Aorta (tissue), 5 donors: ENCODE measurements at regions not wholly inside any gene's neighbourhood (a gene's known extent, or its start where the extent isn't known, plus 50 kb on each side); places are given as distances from the start of the nearest gene placed in this dataset.
A peak's percentile ranks its signal among the peaks of the same experiment; 100 is the strongest.
"Not testable (repeated sequence)": the region's sequence is repeated elsewhere in the genome, so short reads cannot be mapped to it uniquely, and the experiment has no call there.

ENCODE experiments used
- ATAC-seq: fragments of 200-7000 bp; cut with Tn5 transposase; one replicate; pipeline ENCODE4 v1.9.1; 2022; ENCODE audit warnings: moderate library complexity; ENCODE audit not compliant: low FRiP score
- DNase-seq, 2 donors: peaks; one replicate each; pipeline ENCODE4 v3.0.0-alpha.2; 2020
- H3K27ac ChIP-seq, 2 donors: one replicate each; pipeline ENCODE4 v1.5.1; 2013; ENCODE audit warnings: low read length in 2 of 2, mild to moderate bottlenecking in 2 of 2, moderate library complexity in 2 of 2, control low read depth in 1 of 2, inconsistent platforms in 1 of 2, low read depth in 1 of 2
- H3K27me3 ChIP-seq, 2 donors: one replicate each; pipeline ENCODE4 v1.6.1; 2013; ENCODE audit warnings: control low read depth in 1 of 2, low read length in 1 of 2, mild to moderate bottlenecking in 1 of 2, moderate library complexity in 1 of 2; ENCODE audit not compliant: insufficient read depth in 2 of 2, control insufficient read depth in 1 of 2
- H3K36me3 ChIP-seq, 2 donors: one replicate each; pipeline ENCODE4 v1.6.1; 2013; ENCODE audit warnings: control low read depth in 1 of 2, low read length in 1 of 2, mild to moderate bottlenecking in 1 of 2; ENCODE audit not compliant: insufficient read depth in 2 of 2, control insufficient read depth in 1 of 2
- H3K4me1 ChIP-seq, 2 donors: one replicate each; pipeline ENCODE4 v1.6.1; 2013; ENCODE audit warnings: low read length in 2 of 2, control low read depth in 1 of 2, mild to moderate bottlenecking in 1 of 2, moderate library complexity in 1 of 2; ENCODE audit not compliant: insufficient read depth in 2 of 2, control insufficient read depth in 1 of 2
- H3K4me3 ChIP-seq, 2 donors: one replicate each; pipeline ENCODE4 v1.5.1; 2013; ENCODE audit warnings: low read length in 2 of 2, control low read depth in 1 of 2, mild to moderate bottlenecking in 1 of 2
- H3K9me3 ChIP-seq: one replicate; pipeline ENCODE4 v1.6.1; 2013; ENCODE audit warnings: mild to moderate bottlenecking, low read length; ENCODE audit not compliant: control insufficient read depth
- WGBS, 2 donors: extraction: QIAGEN DNeasy Blood & Tissue Kit; methylation state at CpG; one replicate each; pipeline ENCODE4 v1.1.7; 2013; 5-methylcytosine and 5-hydroxymethylcytosine counted together
- intact Hi-C, 2 donors: fragments of 100-400 bp; cut with DNase I; formaldehyde crosslinking; loops; one replicate each; pipeline versions ENCODE4 v1.14.2 to v1.15.0; 2022
- donor health status: healthy with polysubstance abuse.
- donor health status: Bipolar disorder and iron deficiency.
- donor health status: DM: no; HTN: no; CAD: no.
- donor health status: DM: no; HTN: no; CAD: no.
- donor health status: DM: yes; HTN: yes; CAD: no.

DNA sequence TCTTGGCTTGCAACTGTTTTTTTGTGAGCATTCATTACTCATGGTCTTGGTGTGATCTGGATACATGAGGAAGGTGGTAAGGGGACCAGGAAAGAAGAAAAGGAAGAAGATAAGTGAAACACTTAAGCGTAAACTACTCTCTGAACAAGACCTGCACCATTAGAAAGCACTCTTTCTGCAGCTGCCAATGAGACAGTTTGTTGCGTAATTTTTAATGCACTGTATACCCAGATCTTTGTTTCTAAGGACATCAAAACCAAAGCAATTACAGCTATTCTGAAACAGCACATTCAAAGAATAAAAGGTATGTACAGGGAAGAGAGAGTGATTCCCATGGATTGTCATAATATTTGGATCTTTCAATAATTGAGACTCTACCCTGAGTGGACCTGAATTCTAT is 147.4 kb downstream of the BLID start:
- no peak overlapping the region for H3K27ac ChIP-seq
- peaks cover 2% of the 10 kb centered on the region for H3K9me3 ChIP-seq
- no peaks in the 10 kb centered on the region for H3K27me3 ChIP-seq
- WGBS, 2 donors, result 95 to 98% methylated on average over 2 of the region's 2 CpGs
- H3K4me3 ChIP-seq, result no peak overlapping the region
- intact Hi-C loops, result no loop called here
- DNase-seq (no peak), ATAC-seq (no peak)
- no peaks in the 10 kb centered on the region for H3K36me3 ChIP-seq
- no peaks in the 10 kb centered on the region for H3K4me1 ChIP-seq

DNA sequence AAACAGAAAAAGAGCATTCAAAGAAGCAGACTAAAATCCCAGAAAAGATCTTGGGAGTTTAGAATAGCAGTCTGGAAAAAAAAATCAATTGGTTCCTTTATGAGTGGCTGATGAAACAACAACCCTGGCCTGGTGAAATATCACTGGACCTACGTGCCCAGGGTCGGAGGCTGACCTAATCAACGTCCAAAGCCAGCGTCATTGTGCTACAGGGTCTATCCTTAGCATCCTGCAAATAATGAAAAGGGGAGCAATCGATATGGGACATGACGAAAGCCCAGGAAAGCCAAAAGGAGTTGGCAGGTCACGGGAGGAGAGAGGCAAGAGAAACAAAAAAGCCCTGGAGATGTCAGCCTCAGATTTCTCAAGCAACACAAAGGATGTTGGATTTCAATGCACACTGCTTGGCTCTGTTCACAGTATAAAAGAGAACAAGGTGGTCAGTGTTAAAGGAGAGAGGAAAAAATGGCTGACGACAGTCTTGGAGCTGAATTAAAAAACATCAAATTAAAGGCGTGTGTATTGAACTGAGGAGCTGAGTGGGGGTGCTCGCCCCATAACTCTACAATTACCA is 148.8 kb downstream of the BLID start:
- ATAC-seq, result no peak
- intact Hi-C loops, result no loop called here
- no peak overlapping the region for H3K27ac ChIP-seq

DNA sequence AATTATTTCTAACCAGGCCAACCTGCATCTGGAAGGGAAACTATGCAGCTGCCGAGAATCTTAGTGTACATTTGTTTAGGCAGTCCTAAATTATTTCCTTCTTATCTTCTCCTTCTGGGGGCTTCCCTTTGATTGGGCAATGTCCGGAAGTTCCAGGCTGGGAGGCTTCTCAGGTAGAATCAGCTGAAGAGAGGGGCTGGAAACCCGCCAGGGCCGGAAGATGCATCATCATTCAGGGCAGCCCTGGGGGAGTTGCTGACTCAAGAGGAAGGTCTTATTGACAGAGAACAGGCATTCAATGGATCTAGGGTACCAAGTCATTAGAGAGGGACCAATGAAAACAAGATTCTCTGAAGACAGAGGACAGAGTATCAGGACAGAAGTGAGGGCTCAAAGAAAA is 150.7 kb downstream of the BLID start:
- DNase-seq (peak in 1 of 2 donors; percentile 66), ATAC-seq (no peak)
- no peak overlapping the region for H3K4me3 ChIP-seq
- WGBS, 2 donors, result 82% methylated on average over 4 of the region's 4 CpGs
- no peaks in the 10 kb centered on the region for H3K9me3 ChIP-seq
- H3K4me1 ChIP-seq, result no peaks in the 10 kb centered on the region
- H3K27me3 ChIP-seq, result no peaks in the 10 kb centered on the region
- H3K27ac ChIP-seq, result no peak overlapping the region
- H3K36me3 ChIP-seq, result no peaks in the 10 kb centered on the region
- intact Hi-C loops, result no loop called here

More for the DNA sequence above, 148.8 kb downstream of the BLID start:
- DNase-seq, result no peak
- WGBS, 2 donors, result 90 to 92% methylated on average over 10 of the region's 10 CpGs
- no peak overlapping the region for H3K4me3 ChIP-seq
- no peaks in the 10 kb centered on the region for H3K27me3 ChIP-seq
- H3K9me3 ChIP-seq, result no peaks in the 10 kb centered on the region
- no peaks in the 10 kb centered on the region for H3K4me1 ChIP-seq
- H3K36me3 ChIP-seq, result no peaks in the 10 kb centered on the region

DNA sequence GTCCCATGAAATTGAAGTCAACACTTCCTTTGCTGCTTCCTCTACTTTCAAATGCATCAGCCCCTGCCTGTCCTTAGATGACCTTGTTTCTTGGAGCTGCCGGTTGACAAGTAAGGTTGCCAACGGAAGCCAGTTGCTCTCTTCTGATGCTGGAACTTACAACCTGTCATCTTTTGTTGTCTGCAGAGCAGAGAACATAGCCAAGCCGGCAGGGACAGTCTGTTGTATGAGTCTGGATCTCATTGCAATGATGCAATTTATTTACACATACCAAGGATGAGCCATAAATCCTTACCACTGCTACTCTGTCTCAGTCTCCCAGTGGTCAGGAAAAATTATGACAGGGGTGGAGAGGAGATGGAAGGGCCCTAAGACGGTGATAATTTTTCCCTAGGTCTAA is 151.4 kb downstream of the BLID start:
- WGBS, 2 donors, result 63 to 66% methylated on average over 4 of the region's 4 CpGs
- no peak for ATAC-seq
- no peaks in the 10 kb centered on the region for H3K4me1 ChIP-seq
- H3K4me3 ChIP-seq, result no peak overlapping the region
- H3K36me3 ChIP-seq, result no peaks in the 10 kb centered on the region
- no peaks in the 10 kb centered on the region for H3K27me3 ChIP-seq
- no peaks in the 10 kb centered on the region for H3K9me3 ChIP-seq
- intact Hi-C loops, result no loop called here
- DNase-seq, result no peak
- H3K27ac ChIP-seq, result no peak overlapping the region

DNA sequence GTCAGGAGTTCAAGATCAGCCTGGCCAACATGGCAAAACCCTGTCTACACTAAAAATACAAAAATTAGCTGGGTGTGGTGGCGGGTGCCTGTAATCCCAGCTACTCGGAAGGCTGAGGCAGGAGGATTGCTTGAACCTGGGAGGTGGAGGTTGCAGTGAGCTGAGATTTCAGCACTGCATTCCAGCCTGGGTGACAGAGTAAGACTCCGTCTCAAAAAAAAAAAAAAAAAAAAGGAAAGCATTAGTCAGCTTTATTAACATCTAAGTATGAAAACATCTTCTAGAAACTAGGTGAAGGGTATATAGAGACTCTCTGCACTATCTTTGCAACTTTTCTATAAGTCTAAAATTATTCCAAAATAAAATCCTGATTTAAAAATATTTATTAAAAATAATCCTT is 152.2 kb downstream of the BLID start:
- H3K4me1 ChIP-seq, H3K27me3 ChIP-seq, H3K27ac ChIP-seq, DNase-seq, H3K9me3 ChIP-seq, H3K36me3 ChIP-seq, intact Hi-C loops, H3K4me3 ChIP-seq, ATAC-seq: not testable (repeated sequence)
- WGBS, 2 donors, result 73 to 74% methylated on average over 3 of the region's 3 CpGs

DNA sequence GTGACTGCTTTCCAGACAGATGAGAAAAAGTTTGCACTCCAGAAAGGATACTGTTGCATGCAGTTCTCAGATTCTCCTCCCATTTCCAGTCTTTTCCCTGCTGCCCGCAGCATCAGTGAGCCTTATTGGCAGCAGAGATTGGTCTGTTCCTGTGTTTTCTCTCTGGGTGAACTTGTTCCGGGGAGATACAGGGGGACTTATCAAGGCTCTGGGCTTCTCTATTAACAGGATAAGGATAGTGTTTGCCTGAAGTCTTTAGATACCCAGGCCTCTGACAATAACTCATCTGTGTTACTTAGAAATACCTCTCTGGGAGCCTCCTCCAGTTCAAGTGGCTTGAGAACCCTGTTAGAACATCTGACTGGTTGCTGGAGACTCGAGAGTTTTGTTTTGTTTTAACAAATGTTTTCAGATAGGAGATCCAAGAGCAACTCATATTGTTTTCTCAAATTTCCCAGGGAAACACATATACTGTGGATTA is 154.7 kb downstream of the BLID start:
- H3K27ac ChIP-seq, result no peak overlapping the region
- DNase-seq (no peak), ATAC-seq (no peak)
- WGBS, 2 donors, result 5 to 7% methylated on average over 3 of the region's 3 CpGs
- H3K4me3 ChIP-seq, result no peak overlapping the region
- H3K36me3 ChIP-seq, result no peaks in the 10 kb centered on the region
- H3K4me1 ChIP-seq, result peaks cover 0 to 3% of the 10 kb centered on the region in 2 donors
- no peaks in the 10 kb centered on the region for H3K27me3 ChIP-seq
- intact Hi-C loops, result no loop called here
- no peaks in the 10 kb centered on the region for H3K9me3 ChIP-seq

DNA sequence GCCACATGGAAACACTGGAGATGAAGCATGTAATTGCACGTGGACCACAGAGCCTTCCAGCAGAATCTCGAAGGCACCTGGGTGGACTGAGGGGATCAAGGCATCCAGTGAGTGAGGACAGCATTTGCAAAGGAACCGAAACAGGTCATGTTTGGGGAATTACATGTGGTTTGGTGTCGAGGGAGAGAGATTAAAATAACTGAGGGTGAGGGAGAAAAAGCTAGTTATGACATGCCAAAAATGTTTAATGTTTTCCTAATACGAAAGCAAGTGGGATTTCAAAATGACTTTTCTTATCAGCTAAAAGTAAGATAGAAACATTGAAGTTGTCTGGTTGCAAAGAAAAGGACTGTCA is 157.1 kb downstream of the BLID start:
- no peak for DNase-seq
- ATAC-seq, result no peak
- H3K36me3 ChIP-seq, result no peaks in the 10 kb centered on the region
- no peaks in the 10 kb centered on the region for H3K27me3 ChIP-seq
- H3K4me3 ChIP-seq, result peak overlapping the region in 1 of 2 donors; percentile 26
- peaks cover 0 to 3% of the 10 kb centered on the region in 2 donors for H3K4me1 ChIP-seq
- intact Hi-C loops, result no loop called here
- no peak overlapping the region for H3K27ac ChIP-seq
- 24 to 28% methylated on average over 5 of the region's 5 CpGs for WGBS, 2 donors
- no peaks in the 10 kb centered on the region for H3K9me3 ChIP-seq

DNA sequence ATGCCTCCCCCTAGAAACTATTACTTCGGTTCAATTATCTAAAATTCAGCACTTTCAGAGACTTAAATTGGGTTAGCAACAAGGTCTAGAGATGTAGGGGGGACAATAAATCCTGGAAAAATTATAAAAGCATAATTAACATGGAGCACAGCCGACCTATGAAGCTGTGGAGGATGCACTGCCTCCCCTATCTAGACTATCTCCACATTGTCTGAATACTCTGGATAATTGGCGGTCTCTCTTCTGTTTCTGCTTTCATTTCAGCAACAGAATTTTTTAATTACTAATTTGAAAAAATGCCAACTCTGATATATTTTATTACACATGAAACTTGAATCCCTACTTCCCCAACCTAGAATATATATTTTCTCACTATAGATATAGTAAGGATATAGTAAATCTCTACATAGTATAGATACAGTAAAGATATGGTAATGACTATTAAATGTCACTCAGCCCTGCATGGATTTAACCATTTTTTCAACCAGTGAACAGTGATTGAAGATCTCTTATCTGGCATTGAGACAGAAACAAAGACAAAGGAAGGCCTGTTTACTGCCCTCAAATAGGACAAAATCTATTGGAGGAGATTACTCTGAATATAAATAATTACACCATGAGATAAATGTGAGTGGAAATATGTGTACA is 157.6 kb downstream of the BLID start:
- Histone ChIP-seq H3K27ac (no peak overlapping the region), H3K27me3 (no peaks in the 10 kb centered on the region), H3K4me3 (no peak overlapping the region), H3K9me3 (no peaks in the 10 kb centered on the region), H3K36me3 (no peaks in the 10 kb centered on the region), H3K4me1 (peaks cover 0 to 3% of the 10 kb centered on the region in 2 donors)
- WGBS, 2 donors, result 96 to 100% methylated on average over 3 of the region's 3 CpGs
- intact Hi-C loops, result no loop called here
- ATAC-seq, result no peak
- no peak for DNase-seq

DNA sequence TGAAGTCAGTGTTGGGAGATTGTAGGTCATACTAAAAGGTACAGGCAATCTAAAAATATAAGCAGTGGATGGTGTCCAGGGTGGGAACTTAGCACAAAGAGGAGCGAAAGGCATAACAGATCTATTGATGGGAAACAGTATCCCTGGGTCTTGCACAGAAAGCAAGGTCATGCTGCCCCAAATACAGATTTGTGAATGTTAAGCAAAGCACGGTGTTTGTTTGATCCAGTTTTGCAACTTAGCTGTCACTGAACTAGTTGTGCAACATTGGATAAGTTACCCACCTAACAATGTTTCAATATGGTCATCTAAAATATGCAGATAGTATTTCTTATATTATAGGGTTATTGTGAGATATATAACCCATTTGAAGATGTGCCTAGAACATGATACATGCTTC is 162.9 kb downstream of the BLID start:
- Histone ChIP-seq H3K36me3 (no peaks in the 10 kb centered on the region), H3K27me3 (peaks cover 0 to 3% of the 10 kb centered on the region in 2 donors), H3K27ac (no peak overlapping the region), H3K4me1 (no peaks in the 10 kb centered on the region), H3K4me3 (no peak overlapping the region), H3K9me3 (no peaks in the 10 kb centered on the region)
- no peak for DNase-seq
- no peak for ATAC-seq
- intact Hi-C loops, result no loop called here
- 96 to 99% methylated on average over 2 of the region's 2 CpGs for WGBS, 2 donors
